SHP77 (cell line): ENCODE measurements at regions not wholly inside any gene's neighbourhood (a gene's known extent, or its start where the extent isn't known, plus 50 kb on each side); places are given as distances from the start of the nearest gene placed in this dataset.

ENCODE experiments used
- DNase-seq, 2 experiments: peaks; one replicate each; lab custom pipeline; 2025; lab: John Stamatoyannopoulos, UW

DNA sequence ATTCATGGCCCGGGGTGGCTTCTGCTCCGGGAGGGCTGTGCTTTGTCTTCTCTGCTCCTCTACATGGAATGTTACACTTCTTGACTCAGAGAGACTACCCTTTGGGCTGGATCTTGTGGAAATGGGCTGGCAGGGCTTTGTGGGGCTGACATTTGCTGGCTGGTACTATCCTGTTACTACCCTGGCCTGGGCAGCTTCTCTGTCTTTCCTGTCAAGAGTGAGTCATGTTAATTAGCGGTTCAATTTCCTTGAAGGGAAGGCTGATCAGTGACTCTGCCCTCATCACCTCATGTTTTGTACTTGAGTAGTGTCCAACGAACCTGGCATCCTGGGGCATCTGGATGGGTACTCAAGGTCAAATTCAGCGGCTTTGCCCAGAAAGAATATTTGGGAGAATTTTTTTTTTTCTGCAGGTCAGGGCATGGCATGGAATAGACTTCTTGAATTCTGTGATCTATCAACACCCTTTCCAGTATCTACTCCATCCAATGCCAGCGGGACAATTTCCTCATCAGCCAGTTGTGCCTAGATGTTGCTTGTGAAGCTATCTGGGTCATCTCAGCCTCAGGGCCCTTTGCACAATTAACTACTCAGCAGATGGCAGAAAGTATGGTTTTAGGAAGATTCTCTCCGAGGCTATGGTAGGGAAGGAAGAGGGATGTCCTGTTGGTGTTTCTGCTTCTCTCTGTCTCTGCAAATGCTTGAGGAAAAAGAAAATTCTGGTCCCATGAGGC is 140.5 kb upstream of the PLET1 start:
- no peak for DNase-seq

- DNase-seq: no peak
Measured at GRCh38 chr11:112403432-112403831, 142.8 kb upstream of the PLET1 start.

- peak; percentile 57 to 64 for DNase-seq
Measured at GRCh38 chr11:112404112-112404511, 143.5 kb upstream of the PLET1 start.

DNA sequence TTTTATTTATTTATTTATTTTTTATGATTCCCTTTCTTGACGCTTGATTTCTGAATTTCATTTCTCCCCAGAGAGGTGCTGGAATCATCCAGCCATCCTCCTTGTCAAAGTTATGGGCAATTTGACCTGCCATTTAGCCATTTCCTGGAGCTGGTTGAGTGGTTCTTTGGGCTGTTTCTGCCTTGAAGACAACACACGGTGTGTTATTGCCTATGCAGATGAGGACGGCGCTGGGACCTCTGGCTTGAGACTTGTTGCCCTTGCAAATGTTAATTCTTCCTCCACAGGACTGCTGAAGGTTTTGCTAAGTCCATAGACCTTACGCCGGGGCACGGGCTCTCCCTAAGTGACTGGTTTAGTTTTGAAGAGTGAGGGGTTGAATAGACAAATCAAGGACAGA is 147.9 kb upstream of the PLET1 start:
- DNase-seq: no peak

DNA sequence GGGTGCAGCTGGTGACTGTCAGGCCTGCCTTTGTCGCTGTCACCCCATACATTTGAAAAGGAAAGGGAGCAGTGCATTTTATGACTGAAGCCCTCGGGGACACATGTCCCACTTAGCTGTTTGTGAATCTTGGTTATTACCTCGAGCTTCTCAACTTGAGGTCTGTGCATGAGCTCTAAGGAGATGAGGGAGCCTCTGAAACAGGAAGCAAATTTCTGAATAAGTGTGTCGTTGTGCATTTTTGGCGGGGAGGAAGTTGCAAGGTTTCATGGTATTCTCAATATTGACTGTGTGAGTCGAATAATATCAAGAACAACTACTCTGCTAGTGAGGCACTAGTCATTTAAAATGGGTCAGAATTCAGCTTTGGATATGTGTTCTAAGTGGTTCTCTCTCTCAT is 149.7 kb upstream of the PLET1 start:
- DNase-seq: no peak

DNA sequence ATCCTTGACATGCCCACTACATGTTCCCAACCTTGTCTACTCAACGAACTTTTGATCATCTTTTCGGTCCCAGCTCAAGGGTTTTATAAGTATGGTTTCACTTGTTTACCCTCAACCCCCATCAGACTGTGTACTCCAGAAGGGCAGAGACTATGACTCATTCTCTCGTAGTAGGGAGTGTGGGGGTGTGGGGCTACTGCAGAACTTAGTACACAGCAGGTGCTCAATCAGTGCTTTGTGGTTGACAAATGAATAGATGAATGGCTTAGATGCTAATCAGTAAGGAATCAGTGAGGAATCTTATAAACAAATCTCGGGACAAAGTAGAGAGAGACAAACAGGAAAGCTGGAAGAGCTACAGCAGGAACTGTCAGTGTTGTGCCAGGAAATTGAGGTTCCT is 151.7 kb upstream of the PLET1 start:
- DNase-seq: no peak

GRCh38 chr11:112417339-112417738 is 156.7 kb upstream of the PLET1 start:
- no peak for DNase-seq

GRCh38 chr11:112418438-112418837 is 157.8 kb upstream of the PLET1 start:
- DNase-seq: no peak

DNA sequence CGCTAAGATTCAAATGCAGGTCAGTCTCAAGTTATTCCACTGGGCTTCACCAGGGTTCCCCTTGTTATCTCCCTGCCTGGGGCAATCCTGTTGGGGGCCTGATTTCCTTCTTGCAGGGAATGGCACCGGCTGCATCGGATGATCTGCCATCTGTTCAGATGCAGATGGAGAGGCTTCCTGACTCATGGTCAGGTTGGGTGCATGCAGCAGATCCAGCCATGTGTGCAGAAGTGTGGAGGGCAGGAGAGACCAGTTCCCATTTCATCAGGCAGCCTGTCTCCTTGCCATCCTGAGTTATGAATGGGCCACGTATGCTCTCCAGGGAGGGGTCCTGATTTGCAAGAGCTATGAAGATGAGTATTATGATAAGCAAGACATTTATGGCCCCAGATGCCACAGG is 161.2 kb upstream of the PLET1 start:
- no peak for DNase-seq

DNA sequence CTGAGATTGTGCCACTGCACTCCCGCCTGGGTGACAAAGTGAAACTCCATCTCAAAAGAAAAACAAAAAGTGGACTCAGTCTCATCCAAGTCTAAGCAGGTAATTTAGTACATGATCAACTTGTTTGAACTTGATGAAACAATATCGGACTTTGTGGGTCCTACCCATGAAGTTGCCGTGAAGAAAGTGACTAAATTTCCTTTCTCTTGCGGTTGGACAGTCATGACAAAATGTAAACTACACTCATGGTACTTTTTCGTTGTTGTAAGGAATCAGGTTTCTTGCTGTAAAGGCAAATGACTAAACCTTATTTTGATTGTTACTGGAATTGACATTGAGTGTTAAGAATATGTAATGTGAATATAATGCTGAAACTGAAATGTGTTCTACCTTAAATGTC is 164.5 kb upstream of the PLET1 start:
- no peak for DNase-seq

GRCh38 chr11:112437096-112437495 is 176.4 kb upstream of the PLET1 start:
- DNase-seq: no peak

- no peak for DNase-seq
Measured at GRCh38 chr11:112439614-112440013, 179.0 kb upstream of the PLET1 start.

GRCh38 chr11:112440518-112440917 is 179.9 kb upstream of the PLET1 start:
- DNase-seq: no peak

DNA sequence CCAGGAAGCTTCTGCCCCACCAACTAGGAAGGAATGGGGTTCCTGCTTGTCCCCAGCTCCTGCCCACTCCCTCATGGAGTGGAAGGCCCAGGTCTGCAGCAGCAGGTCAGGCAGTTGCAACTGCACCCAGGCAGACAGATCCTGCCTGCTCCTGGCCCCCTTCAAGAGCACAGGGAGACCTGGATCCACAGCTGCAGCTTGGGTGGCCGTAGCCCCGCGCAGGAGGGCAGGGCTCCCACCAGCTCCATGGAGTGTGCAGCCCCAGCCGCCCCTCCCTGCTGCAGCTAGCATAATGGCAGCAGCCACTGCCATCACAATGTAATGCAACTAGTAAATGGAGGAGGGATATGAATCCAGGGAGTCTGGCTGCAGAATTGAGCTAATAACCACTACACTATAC is 187.5 kb upstream of the PLET1 start:
- DNase-seq: no peak

DNA sequence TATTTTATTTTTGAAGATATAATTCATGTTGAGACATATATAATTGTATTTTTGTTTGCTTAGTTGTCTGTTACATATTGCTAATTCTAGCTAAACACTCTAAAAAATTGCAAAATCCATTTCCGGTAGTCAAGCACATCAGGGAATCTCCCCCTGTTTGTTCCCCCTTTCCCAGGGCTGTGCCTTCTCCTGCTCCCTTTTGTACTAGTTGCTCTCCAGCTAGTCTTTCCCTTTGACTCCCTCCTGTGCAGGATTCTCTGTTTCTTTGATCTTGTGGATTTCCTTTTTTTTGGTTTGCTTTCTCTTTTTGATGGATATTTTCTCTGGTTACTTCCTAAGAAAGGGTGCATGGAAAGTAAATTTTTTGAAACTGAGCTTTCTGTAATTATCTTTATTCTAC is 188.1 kb upstream of the PLET1 start:
- no peak for DNase-seq

- DNase-seq: no peak
Measured at GRCh38 chr11:112451250-112451649, 190.6 kb upstream of the PLET1 start.

DNA sequence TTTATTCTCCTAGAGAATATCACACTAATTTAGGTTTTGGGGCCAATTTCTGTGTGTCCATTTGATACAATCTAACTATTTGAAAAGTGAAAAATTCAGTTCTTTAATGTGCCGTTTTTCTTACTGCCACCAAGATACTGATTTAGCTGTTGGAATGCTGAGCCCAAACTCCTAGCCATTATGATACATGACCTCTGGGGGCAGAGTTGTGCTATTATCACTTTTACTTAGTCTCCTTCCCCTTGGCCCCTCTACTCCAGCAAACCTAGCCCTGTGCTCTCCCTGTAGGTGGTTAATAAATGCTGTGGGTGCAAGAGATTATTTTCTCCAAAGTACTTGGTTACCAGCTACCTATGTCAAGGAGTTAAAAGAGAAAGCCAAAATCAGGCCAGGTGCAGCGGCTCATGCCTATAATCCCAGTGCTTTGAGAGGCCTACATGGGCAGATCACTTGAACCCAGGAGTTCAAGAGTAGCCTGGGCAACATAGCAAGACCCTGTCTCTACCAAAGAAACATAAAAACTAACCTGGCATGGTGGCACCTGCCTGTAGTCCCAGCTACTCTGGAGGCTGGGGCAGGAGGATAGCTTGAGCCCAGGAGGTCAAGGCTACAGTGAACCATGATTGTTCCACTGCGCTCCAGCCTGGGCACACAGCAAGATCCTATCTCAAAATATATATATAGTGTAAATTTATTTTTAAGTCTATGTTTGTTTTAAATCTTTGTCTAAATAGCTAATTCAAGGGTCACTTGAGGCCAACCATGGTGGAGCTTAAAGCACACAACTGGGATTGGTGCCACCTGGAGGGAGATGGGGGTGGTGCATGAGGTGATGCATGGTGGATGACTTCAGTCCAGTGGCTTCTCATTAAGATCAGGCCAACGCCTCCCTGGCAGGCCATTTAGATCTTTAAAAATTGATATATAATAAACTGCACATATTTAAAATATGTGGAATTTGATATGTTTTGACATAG is 193.2 kb upstream of the PLET1 start:
- DNase-seq: peak; percentile 1 to 5

DNA sequence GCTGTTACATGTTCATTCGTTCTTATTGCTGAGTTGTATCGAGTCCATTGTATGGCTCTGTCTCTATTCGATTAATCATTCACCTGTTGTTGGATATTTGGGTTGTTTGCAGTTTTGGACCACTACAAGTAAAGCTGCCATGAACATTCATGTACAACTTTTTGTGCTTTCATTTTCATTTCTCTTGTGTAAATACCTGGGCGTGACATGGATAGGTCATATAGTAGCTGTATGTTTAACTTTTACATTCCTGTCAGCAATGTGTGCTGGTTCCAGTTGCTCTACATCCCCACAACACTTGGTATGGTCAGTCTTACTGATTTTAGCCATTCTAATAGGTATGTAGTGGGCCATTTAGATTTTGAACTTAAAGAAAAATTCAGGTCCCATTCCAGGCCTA is 194.2 kb upstream of the PLET1 start:
- DNase-seq: no peak

DNA sequence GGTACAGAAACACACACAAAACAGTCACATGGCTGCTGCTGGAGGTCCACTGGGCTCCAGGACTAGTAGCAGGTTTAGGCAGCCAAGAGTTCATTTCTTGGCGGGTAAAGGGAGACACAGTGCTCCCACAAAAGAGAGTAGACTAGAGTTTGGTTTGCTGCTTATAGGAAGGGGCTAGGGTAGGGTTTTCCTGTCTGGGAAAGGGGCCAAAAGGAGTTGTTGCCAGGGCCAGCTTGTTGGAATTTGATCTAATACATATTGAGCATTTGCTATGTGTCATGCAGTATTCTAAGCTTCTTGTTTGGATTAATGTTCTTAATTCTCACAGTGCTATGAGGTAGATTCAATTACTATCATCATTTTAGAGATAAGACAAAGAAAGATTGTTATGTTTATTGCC is 195.1 kb upstream of the PLET1 start:
- DNase-seq: no peak

DNA sequence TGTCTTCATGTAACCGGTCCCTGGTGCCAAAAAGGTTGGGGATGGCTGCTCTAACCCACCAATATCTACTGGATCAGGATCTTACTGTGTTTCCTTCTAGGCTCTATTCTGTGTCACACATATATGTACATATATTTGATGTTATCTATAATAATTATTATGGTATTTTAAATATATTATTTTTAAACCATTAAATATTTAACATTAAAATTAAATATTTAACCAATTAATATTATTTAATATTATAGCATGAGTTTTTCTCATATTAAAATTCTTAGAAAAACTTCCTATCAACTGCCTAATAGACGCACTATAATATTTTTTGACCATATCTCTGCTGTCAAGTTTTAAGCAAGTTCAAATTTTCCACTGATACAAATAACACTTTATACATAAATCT is 196.9 kb upstream of the PLET1 start:
- DNase-seq: no peak

- DNase-seq: no peak
Measured at GRCh38 chr11:112459001-112459400, 198.3 kb upstream of the PLET1 start.

GRCh38 chr11:112460141-112460540 is 199.5 kb upstream of the PLET1 start:
- no peak for DNase-seq

- no peak for DNase-seq
Measured at GRCh38 chr11:112464949-112465348, 204.3 kb upstream of the PLET1 start.
